HFFc6 (cell line): ENCODE measurements at regions not wholly inside any gene's neighbourhood (a gene's known extent, or its start where the extent isn't known, plus 50 kb on each side); places are given as distances from the start of the nearest gene placed in this dataset.
"Not testable (repeated sequence)": the region's sequence is repeated elsewhere in the genome, so short reads cannot be mapped to it uniquely, and the experiment has no call there.

Experiments used
- DNase-seq: peaks from one replicate; pipeline ENCODE4 v3.0.0-alpha.2; 2018
- H3K27ac Mint-ChIP-seq: 2 replicates; pipeline ENCODE4 v1.8.0; 2020; ENCODE audit warnings: mild to moderate bottlenecking, mixed read lengths
- H3K27me3 Mint-ChIP-seq: 2 replicates; pipeline ENCODE4 v1.8.0; 2021; ENCODE audit warnings: mild to moderate bottlenecking, moderate library complexity, mixed read lengths; ENCODE audit not compliant: insufficient read depth
- H3K36me3 Mint-ChIP-seq: 2 replicates; pipeline ENCODE4 v1.8.0; 2021; ENCODE audit warnings: low read depth, mixed read lengths
- H3K4me1 Mint-ChIP-seq: 2 replicates; pipeline ENCODE4 v1.8.0; 2020; ENCODE audit warnings: low read depth, mixed read lengths
- H3K4me3 Mint-ChIP-seq: 2 replicates; pipeline ENCODE4 v1.8.0; 2020; ENCODE audit warnings: mild to moderate bottlenecking, moderate library complexity, mixed read lengths
- H3K9me3 Mint-ChIP-seq: 2 replicates; pipeline ENCODE4 v1.8.0; 2020; ENCODE audit warnings: mild to moderate bottlenecking, mixed read lengths
- CTCF ChIP-seq: fragments of 200-600 bp; sonication (generic); IDR thresholded peaks from 2 replicates; pipeline ENCODE4 v1.5.0; 2021; ENCODE audit warnings: antibody characterized with exemption, mild to moderate bottlenecking

GRCh38 chr2:18267501-18267900 lies 293.0 kb downstream of the RDH14 start:
- TF ChIP-seq CTCF: no peak
- no peaks in the 10 kb centered on the region for H3K36me3 Mint-ChIP-seq
- H3K27ac Mint-ChIP-seq: no peak overlapping the region
- peaks cover 4% of the 10 kb centered on the region; the same call in 1 of the 2 replicates for H3K4me1 Mint-ChIP-seq
- no peaks in the 10 kb centered on the region for H3K9me3 Mint-ChIP-seq
- no peak for DNase-seq
- H3K27me3 Mint-ChIP-seq: no peaks in the 10 kb centered on the region
- no peak overlapping the region for H3K4me3 Mint-ChIP-seq

GRCh38 chr2:18266699-18267098 lies 293.8 kb downstream of the RDH14 start:
- H3K36me3 Mint-ChIP-seq, DNase-seq, H3K4me1 Mint-ChIP-seq, H3K27ac Mint-ChIP-seq, H3K27me3 Mint-ChIP-seq, H3K4me3 Mint-ChIP-seq, H3K9me3 Mint-ChIP-seq: not testable (repeated sequence)

- peak; percentile 49; the same call in 1 of the 2 replicates for TF ChIP-seq CTCF
- no peaks in the 10 kb centered on the region for H3K36me3 Mint-ChIP-seq
- DNase-seq: no peak
- H3K4me1 Mint-ChIP-seq: peaks cover 6% of the 10 kb centered on the region; the same call in 1 of the 2 replicates
- H3K27ac Mint-ChIP-seq: no peak overlapping the region
- H3K4me3 Mint-ChIP-seq: no peak overlapping the region
- no peaks in the 10 kb centered on the region for H3K27me3 Mint-ChIP-seq
- H3K9me3 Mint-ChIP-seq: no peaks in the 10 kb centered on the region
Observed at GRCh38 chr2:18265614-18266586, 294.6 kb downstream of the RDH14 start.

- TF ChIP-seq CTCF: no peak
- no peak overlapping the region for H3K4me3 Mint-ChIP-seq
- peaks cover 6% of the 10 kb centered on the region; the same call in 1 of the 2 replicates for H3K4me1 Mint-ChIP-seq
- no peak overlapping the region for H3K27ac Mint-ChIP-seq
- no peaks in the 10 kb centered on the region for H3K9me3 Mint-ChIP-seq
- peaks cover 2% of the 10 kb centered on the region; the same call in 1 of the 2 replicates for H3K27me3 Mint-ChIP-seq
- no peak for DNase-seq
- no peaks in the 10 kb centered on the region for H3K36me3 Mint-ChIP-seq
Observed at GRCh38 chr2:18262601-18263000, 297.9 kb downstream of the RDH14 start.

GRCh38 chr2:18253686-18254197 lies 306.7 kb downstream of the RDH14 start:
- H3K4me3 Mint-ChIP-seq: no peak overlapping the region
- no peak for DNase-seq
- H3K27me3 Mint-ChIP-seq: peaks cover 6% of the 10 kb centered on the region; the same call in 1 of the 2 replicates
- no peaks in the 10 kb centered on the region for H3K36me3 Mint-ChIP-seq
- no peak for TF ChIP-seq CTCF
- no peaks in the 10 kb centered on the region for H3K9me3 Mint-ChIP-seq
- no peak overlapping the region for H3K27ac Mint-ChIP-seq
- H3K4me1 Mint-ChIP-seq: no peaks in the 10 kb centered on the region

GRCh38 chr2:18251486-18251885 lies 309.0 kb downstream of the RDH14 start:
- Mint-ChIP-seq H3K27me3 (peaks cover 6% of the 10 kb centered on the region; the same call in 1 of the 2 replicates), H3K4me1 (no peaks in the 10 kb centered on the region), H3K4me3 (no peak overlapping the region), H3K27ac (no peak overlapping the region), H3K9me3 (no peaks in the 10 kb centered on the region), H3K36me3 (no peaks in the 10 kb centered on the region)
- DNase-seq: no peak
- TF ChIP-seq CTCF: no peak
